HS-5 (cell line): ENCODE measurements at regions not wholly inside any gene's neighbourhood (a gene's known extent, or its start where the extent isn't known, plus 50 kb on each side); places are given as distances from the start of the nearest gene placed in this dataset.
"Not testable (repeated sequence)": the region's sequence is repeated elsewhere in the genome, so short reads cannot be mapped to it uniquely, and the experiment has no call there.

Source experiments
- DNase-seq: peaks from one replicate; pipeline ENCODE4 v3.0.0-alpha.2; 2012; ENCODE audit warnings: low read depth

GRCh38 chr12:74264692-74265091, 272.9 kb upstream of the ATXN7L3B start:
- DNase-seq, result no peak

GRCh38 chr12:74269355-74269754, 268.3 kb upstream of the ATXN7L3B start:
- DNase-seq, result not testable (repeated sequence)

- DNase-seq, result no peak
Measured at GRCh38 chr12:74280156-74280655, 257.4 kb upstream of the ATXN7L3B start.

- DNase-seq, result not testable (repeated sequence)
Measured at GRCh38 chr12:74281401-74282180, 256.0 kb upstream of the ATXN7L3B start.

- no peak for DNase-seq
Measured at GRCh38 chr12:74283646-74284045, 254.0 kb upstream of the ATXN7L3B start.

- no peak for DNase-seq
Measured at GRCh38 chr12:74285773-74286172, 251.9 kb upstream of the ATXN7L3B start.

- no peak for DNase-seq
Measured at GRCh38 chr12:74286254-74286653, 251.4 kb upstream of the ATXN7L3B start.

- DNase-seq, result no peak
Measured at GRCh38 chr12:74292351-74293194, 245.1 kb upstream of the ATXN7L3B start.

GRCh38 chr12:74293689-74294131, 243.9 kb upstream of the ATXN7L3B start:
- no peak for DNase-seq

- DNase-seq, result no peak
Measured at GRCh38 chr12:74317078-74317601, 220.5 kb upstream of the ATXN7L3B start.

- no peak for DNase-seq
Measured at GRCh38 chr12:74317741-74318140, 219.9 kb upstream of the ATXN7L3B start.

GRCh38 chr12:74319886-74320285, 217.7 kb upstream of the ATXN7L3B start:
- no peak for DNase-seq

- DNase-seq, result no peak
Measured at GRCh38 chr12:74321381-74321780, 216.3 kb upstream of the ATXN7L3B start.

- no peak for DNase-seq
Measured at GRCh38 chr12:74322792-74323191, 214.8 kb upstream of the ATXN7L3B start.

- no peak for DNase-seq
Measured at GRCh38 chr12:74328623-74329022, 209.0 kb upstream of the ATXN7L3B start.

GRCh38 chr12:74334780-74335179, 202.9 kb upstream of the ATXN7L3B start:
- no peak for DNase-seq

GRCh38 chr12:74337951-74338350, 199.7 kb upstream of the ATXN7L3B start:
- peak; percentile 67 for DNase-seq

GRCh38 chr12:74339211-74339610, 198.4 kb upstream of the ATXN7L3B start:
- no peak for DNase-seq

- peak; percentile 36 for DNase-seq
Measured at GRCh38 chr12:74349925-74350324, 187.7 kb upstream of the ATXN7L3B start.

GRCh38 chr12:74365178-74365964, 172.3 kb upstream of the ATXN7L3B start:
- DNase-seq, result no peak

- no peak for DNase-seq
Measured at GRCh38 chr12:74370608-74371216, 166.9 kb upstream of the ATXN7L3B start.
